ENCODE measurements at regions not wholly inside any gene's neighbourhood (a gene's known extent, or its start where the extent isn't known, plus 50 kb on each side); places are given as distances from the start of the nearest gene placed in this dataset.

GRCh38 chr5:154588091-154588774 is 110.2 kb upstream of the HAND1 start:
- no peak for DNase-seq

- no peak for DNase-seq
Measured at GRCh38 chr5:154587123-154588026, 109.3 kb upstream of the HAND1 start.

GRCh38 chr5:154583671-154584177 is 105.7 kb upstream of the HAND1 start:
- DNase-seq, result no peak

GRCh38 chr5:154580422-154580821 is 102.4 kb upstream of the HAND1 start:
- no peak for DNase-seq

- no peak for DNase-seq
Measured at GRCh38 chr5:154577416-154577815, 99.4 kb upstream of the HAND1 start.

- DNase-seq, result no peak
Measured at GRCh38 chr5:154576429-154576806, 98.4 kb upstream of the HAND1 start.

- no peak for DNase-seq
Measured at GRCh38 chr5:154575546-154576428, 97.8 kb upstream of the HAND1 start.

- no peak for DNase-seq
Measured at GRCh38 chr5:154573011-154573410, 95.0 kb upstream of the HAND1 start.

- DNase-seq, result no peak
Measured at GRCh38 chr5:154571325-154572035, 93.5 kb upstream of the HAND1 start.

GRCh38 chr5:154570572-154571324 is 92.7 kb upstream of the HAND1 start:
- no peak for DNase-seq

- DNase-seq, result no peak
Measured at GRCh38 chr5:154568589-154568988, 90.6 kb upstream of the HAND1 start.

- no peak for DNase-seq
Measured at GRCh38 chr5:154567155-154567554, 89.1 kb upstream of the HAND1 start.

GRCh38 chr5:154566146-154566680 is 88.2 kb upstream of the HAND1 start:
- DNase-seq, result no peak

GRCh38 chr5:154565123-154565522 is 87.1 kb upstream of the HAND1 start:
- DNase-seq, result no peak

GRCh38 chr5:154562244-154562880 is 84.3 kb upstream of the HAND1 start:
- no peak for DNase-seq

GRCh38 chr5:154559398-154560276 is 81.6 kb upstream of the HAND1 start:
- no peak for DNase-seq

GRCh38 chr5:154557548-154557947 is 79.5 kb upstream of the HAND1 start:
- no peak for DNase-seq

GRCh38 chr5:154547551-154547950 is 69.5 kb upstream of the HAND1 start:
- no peak for DNase-seq

GRCh38 chr5:154546719-154547118 is 68.7 kb upstream of the HAND1 start:
- DNase-seq, result no peak

GRCh38 chr5:154544646-154545045 is 66.6 kb upstream of the HAND1 start:
- DNase-seq, result no peak

Measured in CD4-positive, alpha-beta T cell treated with Interleukin-15 for 1 hour (primary cell).